ENCODE measurements at regions not wholly inside any gene's neighbourhood (a gene's known extent, or its start where the extent isn't known, plus 50 kb on each side); places are given as distances from the start of the nearest gene placed in this dataset.

GRCh38 chr19:31501427-31502195, 152.4 kb upstream of the TSHZ3 start:
- DNase-seq (ENCODE audit: low read depth): no peak

- DNase-seq (ENCODE audit: low read depth): no peak
Measured at GRCh38 chr19:31502536-31503170, 153.4 kb upstream of the TSHZ3 start.

- no peak for DNase-seq (ENCODE audit: low read depth)
Measured at GRCh38 chr19:31503211-31503610, 154.0 kb upstream of the TSHZ3 start.

- no peak for DNase-seq (ENCODE audit: low read depth)
Measured at GRCh38 chr19:31504221-31504620, 155.0 kb upstream of the TSHZ3 start.

GRCh38 chr19:31505596-31505910, 156.3 kb upstream of the TSHZ3 start:
- DNase-seq (ENCODE audit: low read depth): no peak

- DNase-seq (ENCODE audit: low read depth): no peak
Measured at GRCh38 chr19:31506102-31506501, 156.9 kb upstream of the TSHZ3 start.

GRCh38 chr19:31510635-31511034, 161.4 kb upstream of the TSHZ3 start:
- no peak for DNase-seq (ENCODE audit: low read depth)

GRCh38 chr19:31511098-31511497, 161.9 kb upstream of the TSHZ3 start:
- no peak for DNase-seq (ENCODE audit: low read depth)

GRCh38 chr19:31511696-31512095, 162.5 kb upstream of the TSHZ3 start:
- DNase-seq (ENCODE audit: low read depth): no peak

- DNase-seq (ENCODE audit: low read depth): no peak
Measured at GRCh38 chr19:31512181-31512970, 163.1 kb upstream of the TSHZ3 start.

- DNase-seq (ENCODE audit: low read depth): no peak
Measured at GRCh38 chr19:31513841-31514240, 164.6 kb upstream of the TSHZ3 start.

GRCh38 chr19:31515931-31516330, 166.7 kb upstream of the TSHZ3 start:
- DNase-seq (ENCODE audit: low read depth): no peak

- no peak for DNase-seq (ENCODE audit: low read depth)
Measured at GRCh38 chr19:31516756-31517155, 167.5 kb upstream of the TSHZ3 start.

GRCh38 chr19:31517224-31518180, 168.3 kb upstream of the TSHZ3 start:
- no peak for DNase-seq (ENCODE audit: low read depth)

GRCh38 chr19:31518216-31519020, 169.2 kb upstream of the TSHZ3 start:
- no peak for DNase-seq (ENCODE audit: low read depth)

GRCh38 chr19:31519256-31519655, 170.0 kb upstream of the TSHZ3 start:
- no peak for DNase-seq (ENCODE audit: low read depth)

GRCh38 chr19:31519908-31520307, 170.7 kb upstream of the TSHZ3 start:
- no peak for DNase-seq (ENCODE audit: low read depth)

GRCh38 chr19:31520633-31521032, 171.4 kb upstream of the TSHZ3 start:
- DNase-seq (ENCODE audit: low read depth): no peak

- DNase-seq (ENCODE audit: low read depth): no peak
Measured at GRCh38 chr19:31525610-31526147, 176.4 kb upstream of the TSHZ3 start.

- DNase-seq (ENCODE audit: low read depth): no peak
Measured at GRCh38 chr19:31527443-31527842, 178.2 kb upstream of the TSHZ3 start.

- no peak for DNase-seq (ENCODE audit: low read depth)
Measured at GRCh38 chr19:31528261-31528660, 179.0 kb upstream of the TSHZ3 start.

All from renal cortical epithelial cell (primary cell).